Omental fat pad (tissue), 3 donors: ENCODE measurements at regions not wholly inside any gene's neighbourhood (a gene's known extent, or its start where the extent isn't known, plus 50 kb on each side); places are given as distances from the start of the nearest gene placed in this dataset.

Experiments used
- ATAC-seq: fragments of 150-250 bp; one replicate; pipeline ENCODE4 v1.9.1; 2016; ENCODE audit warnings: mild to moderate bottlenecking, moderate library complexity; ENCODE audit not compliant: low FRiP score
- DNase-seq: peaks from one replicate; pipeline ENCODE4 v3.0.0-alpha.2; 2019; ENCODE audit warnings: low spot score
- TF ChIP-seq, protein P1 (sequence below), 3 donors: fragments of 450-650 bp; IDR thresholded peaks; one replicate each; pipeline ENCODE4 v1.5.1; 2016 to 2017; ENCODE audit warnings: antibody characterized with exemption in 3 of 3, mild to moderate bottlenecking in 3 of 3, moderate library complexity in 2 of 3

DNA sequence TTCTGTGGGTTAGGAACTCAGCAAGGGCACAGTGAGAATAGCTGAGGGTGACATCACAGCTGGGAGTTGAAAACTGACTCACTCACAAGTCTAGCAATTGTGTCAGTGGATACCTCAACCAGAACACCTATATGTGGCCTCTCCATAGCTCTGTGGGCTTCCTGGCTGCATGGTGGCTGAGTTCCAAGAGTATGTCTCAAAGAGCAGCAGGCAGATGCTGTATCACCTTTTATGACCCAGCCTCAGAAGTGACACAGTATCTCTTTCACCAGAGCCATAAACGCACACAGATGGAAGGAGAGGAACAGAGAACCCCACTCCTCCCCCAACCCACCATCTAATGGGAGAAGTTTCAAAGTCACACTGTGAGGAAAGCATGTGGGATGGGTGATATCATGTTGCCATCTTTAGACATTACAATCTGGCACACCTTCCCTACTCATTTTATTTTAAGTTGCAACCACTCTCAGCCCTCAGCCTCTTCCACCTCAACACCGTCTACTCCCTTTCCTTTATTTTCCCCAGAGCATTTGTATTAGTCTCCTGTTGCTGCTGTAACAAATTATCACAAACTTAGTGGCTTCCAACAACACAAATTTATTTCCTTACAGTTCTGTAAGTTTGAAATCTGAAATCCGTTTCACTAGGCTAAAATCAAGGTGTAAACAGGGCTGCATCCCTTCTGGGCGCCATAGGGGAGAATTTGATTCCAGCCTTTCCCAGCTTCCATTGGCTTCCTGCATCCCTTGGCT lies 134.6 kb upstream of the SPATS2L start:
- ATAC-seq (no peak), DNase-seq (no peak)

DNA sequence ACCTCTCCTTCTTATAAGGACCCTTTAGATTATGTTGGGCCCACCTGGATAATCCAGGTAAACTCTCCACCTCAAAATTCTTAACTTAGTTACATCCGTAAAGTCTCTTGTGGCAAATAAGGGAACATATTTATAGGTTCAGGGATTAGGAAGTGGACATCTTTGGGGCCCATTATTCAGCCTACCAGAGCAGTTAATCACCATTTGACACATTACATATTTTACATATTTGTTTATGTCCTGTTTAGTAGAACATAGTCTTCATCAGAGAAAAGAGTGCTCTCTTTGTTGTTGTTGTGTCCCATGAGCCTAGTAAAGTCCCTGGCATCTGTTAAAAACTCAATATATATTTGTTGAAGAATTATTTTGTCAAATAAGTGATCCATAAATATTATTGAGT lies 134.0 kb upstream of the SPATS2L start:
- no peak for DNase-seq
- no peak for ATAC-seq
- TF ChIP-seq, protein P1, sequence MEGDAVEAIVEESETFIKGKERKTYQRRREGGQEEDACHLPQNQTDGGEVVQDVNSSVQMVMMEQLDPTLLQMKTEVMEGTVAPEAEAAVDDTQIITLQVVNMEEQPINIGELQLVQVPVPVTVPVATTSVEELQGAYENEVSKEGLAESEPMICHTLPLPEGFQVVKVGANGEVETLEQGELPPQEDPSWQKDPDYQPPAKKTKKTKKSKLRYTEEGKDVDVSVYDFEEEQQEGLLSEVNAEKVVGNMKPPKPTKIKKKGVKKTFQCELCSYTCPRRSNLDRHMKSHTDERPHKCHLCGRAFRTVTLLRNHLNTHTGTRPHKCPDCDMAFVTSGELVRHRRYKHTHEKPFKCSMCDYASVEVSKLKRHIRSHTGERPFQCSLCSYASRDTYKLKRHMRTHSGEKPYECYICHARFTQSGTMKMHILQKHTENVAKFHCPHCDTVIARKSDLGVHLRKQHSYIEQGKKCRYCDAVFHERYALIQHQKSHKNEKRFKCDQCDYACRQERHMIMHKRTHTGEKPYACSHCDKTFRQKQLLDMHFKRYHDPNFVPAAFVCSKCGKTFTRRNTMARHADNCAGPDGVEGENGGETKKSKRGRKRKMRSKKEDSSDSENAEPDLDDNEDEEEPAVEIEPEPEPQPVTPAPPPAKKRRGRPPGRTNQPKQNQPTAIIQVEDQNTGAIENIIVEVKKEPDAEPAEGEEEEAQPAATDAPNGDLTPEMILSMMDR (IDR thresholded peaks at IDR 0.05), result no peak

More for the DNA sequence above, 134.6 kb upstream of the SPATS2L start:
- TF ChIP-seq, protein P1 (IDR thresholded peaks at IDR 0.05), result no peak

DNA sequence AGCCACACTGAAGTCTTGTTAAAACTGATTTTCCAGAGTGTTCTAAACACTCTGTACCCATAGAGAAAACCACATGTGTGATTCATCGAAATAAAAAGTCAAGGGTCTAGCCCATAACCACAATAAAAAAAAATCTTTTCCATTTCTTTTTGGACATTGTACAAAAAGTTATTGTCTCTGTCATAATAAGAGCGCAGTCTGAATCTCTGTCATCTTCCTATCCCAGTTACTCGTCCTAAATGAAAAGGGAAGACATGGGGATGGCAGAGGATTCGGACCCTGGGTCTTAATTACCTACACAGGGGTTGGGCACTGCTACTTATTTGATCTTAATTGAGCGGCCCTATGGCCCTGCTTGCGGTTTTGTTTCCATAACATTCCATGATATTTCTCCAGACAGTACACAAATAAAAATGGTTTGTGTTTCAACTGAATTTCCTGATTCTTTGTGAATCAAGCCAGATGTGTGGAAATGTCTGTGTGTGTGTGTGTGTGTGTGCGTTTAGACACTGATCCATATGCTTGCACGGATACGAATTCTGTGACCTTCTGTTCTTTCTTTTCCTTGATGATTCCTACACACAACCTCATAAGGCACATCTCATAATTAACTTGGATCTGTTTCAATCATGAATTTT lies 133.4 kb upstream of the SPATS2L start:
- DNase-seq (no peak), ATAC-seq (no peak)

DNA sequence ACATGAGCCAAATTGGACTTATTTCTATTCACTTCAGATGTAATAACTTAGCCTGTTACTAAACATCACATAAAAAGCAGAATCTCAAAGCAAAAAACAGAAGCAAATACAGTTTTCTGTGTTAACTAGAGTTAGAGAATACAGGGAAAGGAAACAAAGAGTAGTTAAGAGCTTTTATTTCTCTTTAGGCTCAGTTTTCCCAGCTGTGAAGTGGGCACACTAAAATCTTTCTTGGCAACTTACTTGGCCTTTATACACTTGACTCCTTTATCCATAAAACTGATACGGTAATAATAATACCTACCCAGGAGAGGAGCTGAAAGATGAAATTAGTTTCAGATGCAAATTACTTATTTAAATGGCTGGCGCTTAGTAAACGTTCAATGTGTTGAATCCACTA lies 132.8 kb upstream of the SPATS2L start:
- TF ChIP-seq, protein P1 (IDR thresholded peaks at IDR 0.05), result no peak
- ATAC-seq, result no peak
- no peak for DNase-seq

More for the DNA sequence above, 133.4 kb upstream of the SPATS2L start:
- TF ChIP-seq, protein P1 (IDR thresholded peaks at IDR 0.05), result no peak

DNA sequence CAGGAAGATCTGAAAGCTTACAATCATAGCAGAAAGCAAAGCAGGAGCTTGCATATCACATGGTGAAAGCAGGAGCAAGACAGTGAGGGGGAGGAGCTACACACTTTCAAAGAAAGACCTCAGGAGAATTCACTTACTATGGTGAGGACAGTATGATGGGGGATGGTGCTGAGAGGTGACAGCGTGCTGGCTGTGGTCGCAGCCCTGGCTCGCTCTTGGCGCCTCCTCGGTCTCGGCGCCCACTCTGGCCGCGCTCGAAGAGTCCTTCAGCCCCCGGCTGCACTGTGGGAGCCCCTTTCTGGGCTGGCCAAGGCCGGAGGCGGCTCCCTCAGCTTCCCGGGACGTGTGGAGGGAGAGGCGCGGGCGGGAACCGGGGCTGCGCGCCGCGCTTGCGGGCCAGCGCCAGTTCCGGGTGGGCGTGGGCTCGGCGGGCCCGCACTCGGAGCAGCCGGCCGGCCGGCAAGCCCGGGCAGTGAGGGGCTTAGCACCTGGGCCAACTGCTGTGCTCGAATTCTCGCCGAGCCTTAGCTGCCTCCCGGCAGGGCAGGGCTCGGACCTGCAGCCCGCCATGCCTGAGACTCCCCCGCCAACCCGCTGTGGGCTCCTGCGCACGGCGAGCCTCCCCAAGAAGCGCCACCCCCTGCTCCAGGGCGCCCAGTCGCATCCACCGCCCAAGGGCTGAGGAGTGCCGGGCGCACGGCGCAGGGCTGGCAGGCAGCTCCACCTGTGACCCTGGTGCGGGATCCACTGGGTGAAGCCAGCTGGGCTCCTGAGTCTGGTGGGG lies 131.9 kb upstream of the SPATS2L start:
- DNase-seq, result no peak
- TF ChIP-seq, protein P1 (IDR thresholded peaks at IDR 0.05), result no peak
- no peak for ATAC-seq

DNA sequence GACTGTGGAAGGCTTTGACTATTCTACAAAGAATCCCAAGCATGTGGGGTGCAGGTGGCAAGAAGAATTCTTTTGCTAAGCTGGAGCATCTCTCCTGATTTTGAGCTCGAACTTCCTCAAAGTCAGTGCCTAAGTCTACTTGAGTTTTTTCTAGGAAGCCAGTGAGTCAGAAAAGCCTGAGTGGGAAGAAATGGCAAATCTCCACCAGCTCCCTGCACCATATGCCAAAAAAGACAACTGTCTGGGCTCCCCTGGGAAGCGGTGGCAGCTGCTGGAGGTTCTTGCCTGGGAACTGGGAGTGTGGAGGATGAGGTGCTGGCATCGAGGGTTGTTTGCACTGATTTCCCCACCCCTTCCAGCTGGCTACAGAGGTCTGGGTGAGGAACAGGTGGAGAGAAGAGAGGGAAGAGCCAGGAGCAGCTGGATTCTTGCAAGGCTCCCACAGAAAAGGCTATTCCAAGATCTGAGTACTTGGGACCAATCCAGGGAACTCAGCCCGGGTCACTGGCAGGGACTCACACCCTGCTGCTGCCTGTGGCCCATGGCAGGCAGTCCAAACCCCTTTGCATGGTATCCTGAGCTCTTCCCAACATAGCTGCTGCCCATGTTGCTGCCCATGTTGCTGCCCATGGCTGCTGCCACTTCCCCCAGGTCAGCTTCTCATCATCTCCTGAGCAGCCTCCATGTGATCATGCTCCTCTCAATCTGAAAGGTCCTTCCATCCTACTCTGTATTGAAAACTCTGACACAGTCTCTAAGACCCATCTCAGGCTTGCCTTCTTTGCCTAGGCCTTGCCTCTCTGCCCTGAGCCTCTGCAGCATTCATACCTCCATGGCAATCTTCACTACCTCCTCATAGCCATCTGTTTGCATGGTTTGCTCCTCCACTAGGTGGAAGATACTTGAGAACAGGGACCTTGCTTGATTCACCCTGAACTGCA lies 128.3 kb upstream of the SPATS2L start:
- ATAC-seq (no peak), DNase-seq (no peak)
- TF ChIP-seq, protein P1 (IDR thresholded peaks at IDR 0.05), result no peak
